Caco-2 (cell line): ENCODE measurements at regions not wholly inside any gene's neighbourhood (a gene's known extent, or its start where the extent isn't known, plus 50 kb on each side); places are given as distances from the start of the nearest gene placed in this dataset.

Experiments
- BruUV-seq: library from RNA; stranded (reverse); fragments of 400-500 nt; replicated peaks from 2 replicates; lab custom pipeline; 2021; lab: Mats Ljungman, UMichigan
- CTCF ChIA-PET: fragments of 300-600 bp; sonication (Branson Sonifier 250); formaldehyde crosslinking; loops from one replicate; lab custom pipeline; 2022; ENCODE audit warnings: antibody characterized with exemption; lab: Charles Lee
- POLR2A ChIA-PET: fragments of 300-600 bp; sonication (Branson Sonifier 250); formaldehyde crosslinking; loops from one replicate; lab custom pipeline; 2022; ENCODE audit warnings: antibody characterized with exemption; lab: Charles Lee
- DNase-seq, 2 experiments: peaks; one replicate each; pipeline versions ENCODE4 v3.0.0 to v3.0.0-alpha.2; 2020 to 2022
- H3K27me3 ChIP-seq: replicated peaks from 2 replicates; pipeline ENCODE4 v1.6.0; 2011; ENCODE audit warnings: low read length; ENCODE audit not compliant: control insufficient read depth, insufficient read depth
- H3K36me3 ChIP-seq: 2 replicates; pipeline ENCODE4 v1.5.1; 2011; ENCODE audit warnings: low read length; ENCODE audit not compliant: control insufficient read depth, insufficient read depth
- H3K4me1 ChIP-seq: fragments of 250-450 bp; sonication (Bioruptor Pico); 2 replicates; pipeline ENCODE4 v1.5.1; 2020; ENCODE audit warnings: mild to moderate bottlenecking
- H3K4me3 ChIP-seq: 2 replicates; pipeline ENCODE4 v1.5.1; 2011; ENCODE audit warnings: low read depth, mild to moderate bottlenecking, control low read depth, low read length
- H3K9me3 ChIP-seq: fragments of 250-450 bp; sonication (Bioruptor Pico); 2 replicates; pipeline ENCODE4 v1.5.1; 2020; ENCODE audit warnings: mild to moderate bottlenecking, moderate library complexity
- H3K27ac Mint-ChIP-seq: one replicate; pipeline ENCODE4 v1.8.0; 2022; ENCODE audit warnings: mixed read lengths; ENCODE audit not compliant: unreplicated experiment
- H3K27me3 Mint-ChIP-seq: one replicate; pipeline ENCODE4 v1.8.0; 2022; ENCODE audit warnings: mixed read lengths; ENCODE audit not compliant: insufficient read depth, unreplicated experiment
- H3K36me3 Mint-ChIP-seq: one replicate; pipeline ENCODE4 v1.8.0; 2022; ENCODE audit warnings: mild to moderate bottlenecking, mixed read lengths; ENCODE audit not compliant: insufficient read depth, unreplicated experiment
- H3K4me1 Mint-ChIP-seq: one replicate; pipeline ENCODE4 v1.8.0; 2022; ENCODE audit warnings: low read depth, mixed read lengths; ENCODE audit not compliant: unreplicated experiment
- H3K4me3 Mint-ChIP-seq: one replicate; pipeline ENCODE4 v1.8.0; 2022; ENCODE audit warnings: mild to moderate bottlenecking, moderate library complexity, mixed read lengths; ENCODE audit not compliant: unreplicated experiment
- H3K9me3 Mint-ChIP-seq: one replicate; pipeline ENCODE4 v1.8.0; 2022; ENCODE audit warnings: mixed read lengths; ENCODE audit not compliant: unreplicated experiment
- CTCF ChIP-seq, 2 experiments: fragments of 200-600 bp in 1 of 2; IDR thresholded peaks; 1 replicate in 1 of 2; 2 replicates in 1 of 2; pipeline versions ENCODE4 v1.5.1 to v1.8.0; 2011 to 2022; ENCODE audit warnings: antibody characterized with exemption in 1 of 2, control low read depth in 1 of 2, inconsistent platforms in 1 of 2, low read depth in 1 of 2, low read length in 1 of 2, mild to moderate bottlenecking in 1 of 2, moderate library complexity in 1 of 2; ENCODE audit not compliant: insufficient read depth in 1 of 2, severe bottlenecking in 1 of 2, unreplicated experiment in 1 of 2
- intact Hi-C: fragments of 100-400 bp; cut with micrococcal nuclease; formaldehyde crosslinking; loops from one replicate; pipeline ENCODE4 v1.10.0; 2022; ENCODE audit not compliant: unreplicated experiment

- TF ChIP-seq CTCF (IDR thresholded peaks at IDR 0.05; ENCODE audit: insufficient read depth in 1 of 2, low read depth in 1 of 2, low read length in 1 of 2, severe bottlenecking in 1 of 2, unreplicated experiment in 1 of 2) = no peak
- no peak for DNase-seq
- Mint-ChIP-seq H3K27me3 (no peaks in the 10 kb centered on the region), H3K27ac (no peak overlapping the region), H3K9me3 (no peaks in the 10 kb centered on the region), H3K4me1 (peaks cover 10% of the 10 kb centered on the region), H3K36me3 (no peaks in the 10 kb centered on the region), H3K4me3 (no peak overlapping the region)
- Histone ChIP-seq H3K9me3 (no peaks in the 10 kb centered on the region), H3K27me3 (no peaks in the 10 kb centered on the region), H3K36me3 (no peaks in the 10 kb centered on the region), H3K4me1 (peaks cover 14% of the 10 kb centered on the region), H3K4me3 (no peak overlapping the region)
- BruUV-seq = no TSS peak
- CTCF ChIA-PET = no interaction called here
- POLR2A ChIA-PET = no interaction called here
- intact Hi-C loops = no loop called here
Observed at GRCh38 chr18:22731398-22731797, 201.7 kb upstream of the RBBP8 start.

GRCh38 chr18:22734105-22734661 lies 198.9 kb upstream of the RBBP8 start:
- Mint-ChIP-seq H3K4me3 (no peak overlapping the region), H3K27ac (no peak overlapping the region), H3K4me1 (no peaks in the 10 kb centered on the region), H3K9me3 (no peaks in the 10 kb centered on the region), H3K27me3 (no peaks in the 10 kb centered on the region), H3K36me3 (no peaks in the 10 kb centered on the region)
- H3K4me1 ChIP-seq = 0 out of 2 replicates have a peak, but pooled peaks cover under 1% of the 10 kb centered on the region
- H3K27me3 ChIP-seq = no peaks in the 10 kb centered on the region
- no peak for TF ChIP-seq CTCF (IDR thresholded peaks at IDR 0.05; ENCODE audit: insufficient read depth in 1 of 2, low read depth in 1 of 2, low read length in 1 of 2, severe bottlenecking in 1 of 2, unreplicated experiment in 1 of 2)
- intact Hi-C loops = no loop called here
- H3K9me3 ChIP-seq = no peaks in the 10 kb centered on the region
- no TSS peak for BruUV-seq
- POLR2A ChIA-PET = no interaction called here
- H3K36me3 ChIP-seq = no peaks in the 10 kb centered on the region
- DNase-seq = no peak
- H3K4me3 ChIP-seq = no peak overlapping the region
- CTCF ChIA-PET = no interaction called here

GRCh38 chr18:22734791-22735627 lies 198.1 kb upstream of the RBBP8 start:
- H3K4me3 Mint-ChIP-seq = no peak overlapping the region
- POLR2A ChIA-PET = no interaction called here
- Histone ChIP-seq H3K9me3 (no peaks in the 10 kb centered on the region), H3K27me3 (no peaks in the 10 kb centered on the region), H3K4me1 (no peaks in the 10 kb centered on the region), H3K4me3 (no peak overlapping the region), H3K36me3 (no peaks in the 10 kb centered on the region)
- CTCF ChIA-PET = no interaction called here
- no TSS peak for BruUV-seq
- no peak overlapping the region for H3K27ac Mint-ChIP-seq
- no peak for TF ChIP-seq CTCF (IDR thresholded peaks at IDR 0.05; ENCODE audit: insufficient read depth in 1 of 2, low read depth in 1 of 2, low read length in 1 of 2, severe bottlenecking in 1 of 2, unreplicated experiment in 1 of 2)
- no peaks in the 10 kb centered on the region for H3K36me3 Mint-ChIP-seq
- no peaks in the 10 kb centered on the region for H3K4me1 Mint-ChIP-seq
- intact Hi-C loops = no loop called here
- no peaks in the 10 kb centered on the region for H3K27me3 Mint-ChIP-seq
- no peaks in the 10 kb centered on the region for H3K9me3 Mint-ChIP-seq
- DNase-seq = no peak
